HCEC 1CT (cell line): ENCODE measurements at regions not wholly inside any gene's neighbourhood (a gene's known extent, or its start where the extent isn't known, plus 50 kb on each side); places are given as distances from the start of the nearest gene placed in this dataset.
"Not testable (repeated sequence)": the region's sequence is repeated elsewhere in the genome, so short reads cannot be mapped to it uniquely, and the experiment has no call there.

Experiments used
- DNase-seq: peaks from one replicate; pipeline ENCODE4 v3.0.0-alpha.2; 2017

DNA sequence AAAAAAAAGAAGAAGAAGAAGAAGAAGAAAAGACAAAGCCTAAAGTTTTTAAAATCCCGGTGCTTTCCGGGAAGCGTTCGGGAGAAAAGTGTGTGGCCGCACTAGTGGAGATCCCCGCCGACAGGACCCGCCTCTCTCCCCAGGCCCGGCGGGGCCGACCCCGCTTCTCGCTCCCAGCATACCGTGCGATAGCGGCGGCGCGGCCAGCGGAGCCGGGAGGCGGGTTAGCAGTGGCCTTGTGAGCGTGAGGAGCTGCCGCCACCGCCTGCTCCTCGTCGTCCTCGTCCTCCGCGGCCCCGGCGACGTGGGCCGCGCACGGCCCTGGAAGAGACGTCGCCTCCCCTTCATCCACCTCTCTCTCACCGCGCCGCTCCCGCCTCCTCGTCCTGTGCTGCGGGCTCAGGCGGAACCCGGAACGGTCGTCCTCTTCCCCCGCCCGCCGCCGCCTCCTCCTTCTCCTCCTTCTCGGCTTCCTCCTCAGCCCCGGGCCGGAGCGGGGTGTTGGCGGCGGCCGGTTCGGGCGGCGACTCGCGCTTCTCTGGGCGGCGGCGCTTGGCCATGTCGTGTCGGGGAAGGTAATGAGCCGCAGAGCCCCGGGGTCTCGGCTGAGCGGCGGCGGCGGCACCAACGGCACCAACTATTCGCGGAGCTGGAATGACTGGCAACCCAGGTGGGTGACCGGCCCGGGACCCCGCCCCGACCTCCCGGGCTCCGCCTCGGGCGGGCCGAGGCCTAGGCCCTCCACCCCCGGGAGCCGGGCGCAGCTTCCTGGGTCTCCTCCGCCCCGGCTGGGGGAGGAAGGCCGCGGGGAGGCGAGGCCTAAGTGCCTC lies 62.6 kb upstream of the CDR2 start:
- DNase-seq, result peak; percentile 66

DNA sequence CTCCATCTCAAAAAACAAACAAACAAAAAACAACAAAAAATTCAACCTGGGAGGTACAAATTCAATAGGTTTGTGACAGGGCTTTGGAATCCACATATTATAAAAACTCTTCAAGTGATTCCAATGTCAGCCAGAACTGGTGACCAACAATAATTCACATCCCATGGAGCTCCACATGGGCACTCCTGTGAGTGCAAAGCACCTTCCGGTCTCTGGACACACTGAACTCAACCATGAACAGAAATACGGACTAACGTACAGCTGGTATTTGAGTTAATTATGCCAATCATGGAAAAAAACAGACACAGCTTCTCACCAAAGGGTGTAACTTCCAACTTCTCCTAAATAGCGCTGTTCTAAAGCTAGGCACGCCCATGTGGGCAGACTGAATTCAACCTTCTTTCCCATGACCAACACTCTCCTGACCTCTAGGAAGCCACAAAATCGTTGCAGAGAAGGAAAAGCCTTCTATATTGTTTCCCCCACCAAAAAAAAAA lies 62.0 kb upstream of the CDR2 start:
- DNase-seq, result not testable (repeated sequence)

DNA sequence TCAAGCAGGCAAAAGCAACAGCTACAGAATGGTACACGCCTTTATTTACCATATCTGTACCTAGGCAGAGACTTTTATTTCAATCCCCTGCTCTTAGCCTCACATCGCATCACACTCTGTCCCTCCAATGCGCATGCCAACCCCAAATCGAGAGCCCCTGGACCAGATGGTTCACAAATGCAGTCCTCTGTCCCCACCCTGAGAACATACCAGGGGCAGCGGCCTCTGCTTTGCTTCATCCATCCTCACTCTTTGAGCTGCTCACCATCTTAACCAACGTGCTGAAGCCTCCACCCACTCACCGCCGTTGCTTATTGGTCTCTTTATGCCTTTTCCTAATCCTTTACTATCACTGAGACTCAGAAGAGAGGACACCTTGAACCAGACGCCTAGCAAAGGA lies 56.9 kb upstream of the CDR2 start:
- not testable (repeated sequence) for DNase-seq

DNA sequence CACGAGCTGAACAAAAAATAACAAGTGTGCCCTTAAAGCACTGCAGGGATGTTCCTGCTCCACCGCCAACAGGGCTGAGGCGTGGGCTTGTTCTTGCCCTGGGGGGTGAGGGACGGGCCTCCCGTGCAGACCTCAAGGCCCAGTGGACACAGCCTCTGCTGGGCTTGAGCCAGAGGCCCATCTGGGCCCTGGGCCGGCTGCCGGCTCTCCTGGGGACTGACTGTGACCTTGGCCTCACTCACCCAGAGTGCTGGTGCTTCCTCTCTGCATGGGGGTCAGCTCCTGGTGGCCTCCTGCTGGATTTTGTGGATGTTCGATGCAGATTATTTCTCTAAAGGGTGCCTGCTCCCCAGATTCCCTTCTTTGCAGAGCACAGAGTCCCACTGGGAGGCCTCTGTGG lies 54.2 kb upstream of the CDR2 start:
- no peak for DNase-seq

DNA sequence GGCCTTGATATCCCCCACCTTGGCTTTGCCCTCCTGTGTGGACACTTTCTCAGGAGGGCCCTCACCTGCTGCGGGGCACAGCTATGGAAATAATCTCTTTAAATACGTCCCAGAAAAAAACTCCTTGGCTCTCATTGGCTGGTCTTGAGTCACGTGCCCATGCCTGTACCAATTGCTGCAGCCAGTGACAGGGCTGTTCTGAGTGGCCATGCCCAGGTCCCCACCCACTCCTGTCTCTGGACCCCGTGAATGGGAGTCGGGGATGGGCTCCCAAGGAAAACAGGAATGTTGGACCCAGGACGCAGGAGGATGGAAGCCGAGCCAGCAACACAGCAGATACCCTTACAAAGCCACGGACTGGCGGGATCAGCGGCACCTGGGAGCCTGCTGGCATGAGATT lies 53.1 kb upstream of the CDR2 start:
- DNase-seq, result no peak

DNA sequence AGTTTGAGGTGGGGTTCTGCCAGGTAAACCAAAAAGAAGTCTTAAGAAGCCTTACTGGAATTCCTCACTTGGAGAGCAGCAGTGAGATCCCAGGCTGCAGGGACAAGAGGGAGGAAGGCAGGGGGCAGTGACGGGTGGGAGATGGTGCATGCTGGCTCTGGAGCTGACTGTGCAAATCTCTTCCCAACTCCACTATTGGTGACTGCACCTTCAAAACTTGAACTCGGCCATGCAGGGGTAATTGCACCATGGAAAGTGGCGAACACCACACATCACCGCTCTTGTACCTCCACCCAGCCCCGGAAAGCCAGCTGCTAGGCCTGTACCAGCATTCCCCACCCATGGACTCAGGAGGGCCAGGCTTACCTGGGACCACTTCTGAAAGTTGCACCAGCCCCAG lies 51.4 kb upstream of the CDR2 start:
- no peak for DNase-seq

DNA sequence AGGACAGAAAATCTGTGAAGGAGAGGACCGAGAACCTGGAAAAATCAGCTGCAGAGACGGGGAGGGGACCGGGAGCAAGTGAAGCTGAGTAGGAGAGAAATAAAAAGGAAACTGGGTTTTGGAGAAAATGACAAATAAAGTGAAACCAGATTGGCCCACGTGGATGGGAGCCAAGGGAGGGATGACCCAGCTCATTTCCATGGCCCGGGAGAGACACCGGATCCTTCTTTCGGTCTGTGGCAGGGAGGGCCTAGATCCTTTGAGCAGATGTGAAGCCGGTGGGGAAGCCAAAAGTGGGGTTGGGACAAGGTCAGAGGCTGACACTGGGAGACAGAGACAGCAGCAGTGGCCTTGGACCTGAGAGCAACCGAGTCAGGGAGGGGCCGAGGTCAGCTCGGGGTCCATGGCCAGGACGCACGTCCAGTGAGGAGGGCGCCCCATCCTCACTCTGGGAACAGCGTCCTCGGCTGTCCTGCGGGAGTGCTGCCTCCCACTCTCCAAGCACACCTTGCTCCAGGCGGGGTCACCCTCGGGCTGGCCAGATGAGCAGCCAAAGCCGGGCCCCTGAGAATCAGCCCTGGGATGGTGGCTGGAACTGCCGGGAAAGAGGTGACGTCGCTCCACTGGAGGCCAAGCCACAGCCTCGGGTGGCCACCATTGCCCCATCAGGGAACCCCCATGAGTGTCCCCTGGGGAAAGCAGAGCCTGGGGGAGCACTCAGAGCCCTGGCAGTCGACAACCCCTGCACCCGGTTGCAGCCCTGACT lies 50.8 kb upstream of the CDR2 start:
- no peak for DNase-seq

DNA sequence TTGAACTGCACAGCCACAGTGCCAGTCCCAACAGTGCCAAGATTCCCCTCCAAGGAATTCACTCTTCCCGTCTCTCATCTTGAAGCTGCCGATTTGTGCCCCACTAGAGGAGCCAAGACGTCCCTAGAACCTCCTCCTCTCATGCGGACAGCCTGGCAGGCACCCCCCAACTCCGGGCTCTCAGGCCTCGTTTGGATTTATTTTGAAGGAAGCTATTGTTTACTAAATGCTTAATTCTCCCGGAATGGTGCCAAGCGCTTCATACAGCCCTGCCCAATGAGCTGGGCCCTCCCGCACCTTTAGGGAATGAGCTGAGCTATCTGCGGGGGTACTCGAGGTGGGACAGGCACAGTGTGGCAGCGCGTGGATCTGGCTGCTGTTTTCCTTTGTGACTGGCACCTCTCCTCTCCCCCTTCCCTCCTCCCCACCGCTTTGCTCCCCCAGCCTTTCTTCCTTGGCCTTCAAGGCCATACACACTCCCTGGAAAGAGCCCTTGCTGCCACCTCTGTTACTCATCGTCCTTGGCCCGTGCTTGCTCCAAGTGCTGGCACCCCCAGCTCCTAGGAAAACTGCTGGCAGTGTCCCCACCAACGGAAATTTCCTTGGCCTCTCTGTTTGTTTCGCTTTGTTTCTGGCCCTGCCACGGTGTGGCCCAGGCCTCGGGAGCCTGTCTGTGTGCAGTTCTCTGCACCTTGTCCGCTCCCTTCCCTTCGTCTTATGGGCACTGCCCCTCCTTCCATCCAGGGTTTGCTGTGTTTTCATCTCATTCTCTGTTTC lies 49.9 kb upstream of the CDR2 start:
- DNase-seq, result peak; percentile 13
